WTC11 (cell line): ENCODE measurements at regions not wholly inside any gene's neighbourhood (a gene's known extent, or its start where the extent isn't known, plus 50 kb on each side); places are given as distances from the start of the nearest gene placed in this dataset.

ENCODE experiments used
- ATAC-seq: fragments of 200-7000 bp; cut with Tn5 transposase; 2 replicates; pipeline ENCODE4 v1.10.0; 2021; ENCODE audit warnings: mild to moderate bottlenecking, moderate library complexity
- CTCF ChIA-PET: fragments of 300-600 bp; sonication (Branson Sonifier 250); formaldehyde crosslinking; loops from one replicate; lab custom pipeline; 2021; ENCODE audit warnings: antibody characterized with exemption; lab: Charles Lee
- POLR2A ChIA-PET: fragments of 350-600 bp; sonication (Branson Sonifier 250); formaldehyde crosslinking; loops from one replicate; lab custom pipeline; 2021; ENCODE audit warnings: antibody characterized with exemption; lab: Charles Lee
- DNase-seq: peaks from one replicate; pipeline ENCODE4 v3.0.0; 2021; ENCODE audit warnings: low spot score
- H3K27ac Mint-ChIP-seq: 2 replicates; pipeline ENCODE4 v1.8.0; 2021; ENCODE audit warnings: mixed read lengths
- H3K27me3 Mint-ChIP-seq: 2 replicates; pipeline ENCODE4 v1.8.0; 2021; ENCODE audit warnings: low read depth, mild to moderate bottlenecking, moderate library complexity, mixed read lengths
- H3K36me3 Mint-ChIP-seq: 2 replicates; pipeline ENCODE4 v1.8.0; 2021; ENCODE audit warnings: mixed read lengths
- H3K4me1 Mint-ChIP-seq: 2 replicates; pipeline ENCODE4 v1.8.0; 2022; ENCODE audit warnings: mixed read lengths
- H3K4me3 Mint-ChIP-seq: 2 replicates; pipeline ENCODE4 v1.8.0; 2021; ENCODE audit warnings: mild to moderate bottlenecking, moderate library complexity, mixed read lengths
- H3K9me3 Mint-ChIP-seq: 2 replicates; pipeline ENCODE4 v1.8.0; 2021; ENCODE audit warnings: mixed read lengths
- ATF6 ChIP-seq: sonication (generic); formaldehyde crosslinking; IDR thresholded peaks from 2 replicates; pipeline ENCODE4 v1.8.1; 2023; ENCODE audit warnings: mild to moderate bottlenecking, missing genetic modification reagents
- CDX4 ChIP-seq: fragments of 250-450 bp; sonication (Bioruptor Pico); IDR thresholded peaks from 2 replicates; pipeline ENCODE4 v1.9.0; 2021; ENCODE audit warnings: moderate library complexity, mild to moderate bottlenecking, inconsistent platforms, borderline replicate concordance
- CREB1 ChIP-seq: sonication (generic); formaldehyde crosslinking; IDR thresholded peaks from 2 replicates; pipeline ENCODE4 v1.8.0; 2023; ENCODE audit warnings: mild to moderate bottlenecking, missing genetic modification reagents
- E2F1 ChIP-seq: sonication (generic); formaldehyde crosslinking; IDR thresholded peaks from 2 replicates; pipeline ENCODE4 v1.8.0; 2022; ENCODE audit warnings: mild to moderate bottlenecking, missing genetic modification reagents
- E2F5 ChIP-seq: sonication (generic); formaldehyde crosslinking; IDR thresholded peaks from 2 replicates; pipeline ENCODE4 v1.8.1; 2022; ENCODE audit warnings: mild to moderate bottlenecking, moderate library complexity, missing genetic modification reagents
- ERG ChIP-seq: fragments of 250-450 bp; sonication (Bioruptor Pico); IDR thresholded peaks from 2 replicates; pipeline ENCODE4 v1.8.0; 2021; ENCODE audit warnings: mild to moderate bottlenecking
- GTF2I ChIP-seq: fragments of 250-450 bp; sonication (Bioruptor Pico); conservative IDR thresholded peaks from 2 replicates; pipeline ENCODE4 v1.4.0; 2021; ENCODE audit warnings: mild to moderate bottlenecking
- HMGA2 ChIP-seq: fragments of 250-450 bp; sonication (Bioruptor Pico); IDR thresholded peaks from 2 replicates; pipeline ENCODE4 v1.4.0; 2021; ENCODE audit warnings: mild to moderate bottlenecking, moderate library complexity
- IRF1 ChIP-seq: sonication (generic); formaldehyde crosslinking; IDR thresholded peaks from 2 replicates; pipeline ENCODE4 v1.8.0; 2023; ENCODE audit warnings: missing genetic modification reagents
- JUN ChIP-seq: sonication (generic); formaldehyde crosslinking; IDR thresholded peaks from 2 replicates; pipeline ENCODE4 v1.8.0; 2023; ENCODE audit warnings: mild to moderate bottlenecking, missing genetic modification reagents
- KAT7 ChIP-seq: sonication (generic); formaldehyde crosslinking; IDR thresholded peaks from 2 replicates; pipeline ENCODE4 v1.8.1; 2023; ENCODE audit warnings: missing genetic modification reagents, mild to moderate bottlenecking, borderline replicate concordance
- PRDM15 ChIP-seq: sonication (generic); formaldehyde crosslinking; IDR thresholded peaks from 2 replicates; pipeline ENCODE4 v1.8.0; 2022; ENCODE audit warnings: missing genetic modification reagents
- TEAD1 ChIP-seq: sonication (generic); formaldehyde crosslinking; IDR thresholded peaks from 2 replicates; pipeline ENCODE4 v1.8.0; 2022; ENCODE audit warnings: mild to moderate bottlenecking, missing genetic modification reagents
- TP53 ChIP-seq: sonication (generic); formaldehyde crosslinking; IDR thresholded peaks from 2 replicates; pipeline ENCODE4 v1.8.1; 2023; ENCODE audit warnings: mild to moderate bottlenecking, missing genetic modification reagents
- ZNF219 ChIP-seq: sonication (generic); formaldehyde crosslinking; IDR thresholded peaks from 2 replicates; pipeline ENCODE4 v1.8.0; 2023; ENCODE audit warnings: missing genetic modification reagents, mild to moderate bottlenecking, borderline replicate concordance
- ZNF281 ChIP-seq: sonication (generic); formaldehyde crosslinking; IDR thresholded peaks from 2 replicates; pipeline ENCODE4 v1.8.0; 2023; ENCODE audit warnings: mild to moderate bottlenecking, missing genetic modification reagents
- ZNF423 ChIP-seq: fragments of 250-450 bp; sonication (Bioruptor Pico); IDR thresholded peaks from 2 replicates; pipeline ENCODE4 v2.1.2; 2022; ENCODE audit warnings: mild to moderate bottlenecking, moderate library complexity

- TF ChIP-seq CDX4 (CRISPR knock-in tag), result no peak
- no peak for TF ChIP-seq TEAD1
- no peak for TF ChIP-seq PRDM15 (CRISPR knock-in tag)
Measured at GRCh38 chr9:29773676-29774075, 2200.4 kb upstream of the C9orf72 start (continued).

GRCh38 chr9:29775491-29775890 is 2202.2 kb upstream of the C9orf72 start:
- Mint-ChIP-seq H3K9me3 (peaks cover 5% of the 10 kb centered on the region), H3K4me3 (no peak overlapping the region), H3K27me3 (no peaks in the 10 kb centered on the region), H3K36me3 (no peaks in the 10 kb centered on the region), H3K27ac (no peak overlapping the region), H3K4me1 (no peaks in the 10 kb centered on the region)
- CTCF ChIA-PET, result no interaction called here
- POLR2A ChIA-PET, result no interaction called here
- ATAC-seq (no peak), DNase-seq (no peak)
- TF ChIP-seq KAT7 (no peak), ERG (no peak), ZNF219 (CRISPR knock-in tag) (no peak), E2F5 (no peak), JUN (no peak), PRDM15 (CRISPR knock-in tag) (no peak), GTF2I (no peak), TP53 (CRISPR knock-in tag) (no peak), ATF6 (CRISPR knock-in tag) (no peak), HMGA2 (CRISPR knock-in tag) (no peak), CREB1 (no peak), E2F1 (CRISPR knock-in tag) (no peak), ZNF423 (CRISPR knock-in tag) (no peak), IRF1 (CRISPR knock-in tag) (no peak), ZNF281 (CRISPR knock-in tag) (no peak)
